ENCODE measurements at regions not wholly inside any gene's neighbourhood (a gene's known extent, or its start where the extent isn't known, plus 50 kb on each side); places are given as distances from the start of the nearest gene placed in this dataset.

GRCh38 chr12:58211211-58211610, 269.8 kb downstream of the ATP23 start:
- no peak for DNase-seq
- no peak for TF ChIP-seq POLR2A (IDR thresholded peaks at IDR 0.05; ENCODE audit: low read length)
- TF ChIP-seq GATA1 (IDR thresholded peaks at IDR 0.05; ENCODE audit: low read depth, low read length), result no peak

- TF ChIP-seq POLR2A (IDR thresholded peaks at IDR 0.05; ENCODE audit: low read length) (no peak), GATA1 (IDR thresholded peaks at IDR 0.05; ENCODE audit: low read depth, low read length) (no peak)
- no peak for DNase-seq
These were observed 275.8 kb downstream of the ATP23 start for GRCh38 chr12:58217130-58217529.

- TF ChIP-seq POLR2A (IDR thresholded peaks at IDR 0.05; ENCODE audit: low read length) (no peak), GATA1 (IDR thresholded peaks at IDR 0.05; ENCODE audit: low read depth, low read length) (no peak)
- DNase-seq, result no peak
These were observed 283.3 kb downstream of the ATP23 start for GRCh38 chr12:58224536-58225105.

- no peak for TF ChIP-seq GATA1 (IDR thresholded peaks at IDR 0.05; ENCODE audit: low read depth, low read length)
- TF ChIP-seq POLR2A (IDR thresholded peaks at IDR 0.05; ENCODE audit: low read length), result no peak
- DNase-seq, result no peak
These were observed 284.0 kb downstream of the ATP23 start for GRCh38 chr12:58225203-58225877.

GRCh38 chr12:58233886-58234285, 292.5 kb downstream of the ATP23 start:
- TF ChIP-seq POLR2A (IDR thresholded peaks at IDR 0.05; ENCODE audit: low read length) (no peak), GATA1 (IDR thresholded peaks at IDR 0.05; ENCODE audit: low read depth, low read length) (no peak)

GRCh38 chr12:58238411-58238810, 297.0 kb downstream of the ATP23 start:
- TF ChIP-seq POLR2A (IDR thresholded peaks at IDR 0.05; ENCODE audit: low read length) (no peak), GATA1 (IDR thresholded peaks at IDR 0.05; ENCODE audit: low read depth, low read length) (no peak)
- DNase-seq, result no peak

More at GRCh38 chr12:58233886-58234285, 292.5 kb downstream of the ATP23 start:
- no peak for DNase-seq

GRCh38 chr12:58241099-58241498, 299.7 kb downstream of the ATP23 start:
- no peak for DNase-seq
- no peak for TF ChIP-seq POLR2A (IDR thresholded peaks at IDR 0.05; ENCODE audit: low read length)
- TF ChIP-seq GATA1 (IDR thresholded peaks at IDR 0.05; ENCODE audit: low read depth, low read length), result no peak

GRCh38 chr12:58242796-58243630, 301.6 kb downstream of the ATP23 start:
- DNase-seq, result no peak
- TF ChIP-seq POLR2A (IDR thresholded peaks at IDR 0.05; ENCODE audit: low read length) (no peak), GATA1 (IDR thresholded peaks at IDR 0.05; ENCODE audit: low read depth, low read length) (no peak)

GRCh38 chr12:58247633-58248032, 306.3 kb downstream of the ATP23 start:
- DNase-seq, result no peak
- TF ChIP-seq POLR2A (IDR thresholded peaks at IDR 0.05; ENCODE audit: low read length), result no peak
- TF ChIP-seq GATA1 (IDR thresholded peaks at IDR 0.05; ENCODE audit: low read depth, low read length), result no peak

- TF ChIP-seq POLR2A (IDR thresholded peaks at IDR 0.05; ENCODE audit: low read length), result no peak
- TF ChIP-seq GATA1 (IDR thresholded peaks at IDR 0.05; ENCODE audit: low read depth, low read length), result no peak
- DNase-seq, result no peak
These were observed 307.2 kb downstream of the ATP23 start for GRCh38 chr12:58248599-58248998.

- TF ChIP-seq GATA1 (IDR thresholded peaks at IDR 0.05; ENCODE audit: low read depth, low read length) (no peak), POLR2A (IDR thresholded peaks at IDR 0.05; ENCODE audit: low read length) (no peak)
- DNase-seq, result no peak
These were observed 308.2 kb downstream of the ATP23 start for GRCh38 chr12:58249610-58250009.

- no peak for TF ChIP-seq GATA1 (IDR thresholded peaks at IDR 0.05; ENCODE audit: low read depth, low read length)
- no peak for TF ChIP-seq POLR2A (IDR thresholded peaks at IDR 0.05; ENCODE audit: low read length)
- no peak for DNase-seq
These were observed 308.7 kb downstream of the ATP23 start for GRCh38 chr12:58250077-58250476.

- TF ChIP-seq POLR2A (IDR thresholded peaks at IDR 0.05; ENCODE audit: low read length) (no peak), GATA1 (IDR thresholded peaks at IDR 0.05; ENCODE audit: low read depth, low read length) (no peak)
- DNase-seq, result no peak
These were observed 311.5 kb downstream of the ATP23 start for GRCh38 chr12:58252914-58253313.

GRCh38 chr12:58253663-58254062, 312.3 kb downstream of the ATP23 start:
- DNase-seq, result no peak
- TF ChIP-seq GATA1 (IDR thresholded peaks at IDR 0.05; ENCODE audit: low read depth, low read length) (no peak), POLR2A (IDR thresholded peaks at IDR 0.05; ENCODE audit: low read length) (no peak)

All from erythroblast (primary cell).